A673 (cell line): ENCODE measurements at regions not wholly inside any gene's neighbourhood (a gene's known extent, or its start where the extent isn't known, plus 50 kb on each side); places are given as distances from the start of the nearest gene placed in this dataset.

Experiments used
- BruUV-seq: library from RNA; stranded (reverse); fragments of 400-500 nt; replicated peaks from 2 replicates; lab custom pipeline; 2021; lab: Mats Ljungman, UMichigan
- CTCF ChIA-PET: fragments of 300-600 bp; sonication (Branson Sonifier 250); formaldehyde crosslinking; loops from one replicate; lab custom pipeline; 2022; ENCODE audit warnings: antibody characterized with exemption; lab: Charles Lee
- POLR2A ChIA-PET: fragments of 300-600 bp; sonication (Branson Sonifier 250); formaldehyde crosslinking; loops from one replicate; lab custom pipeline; 2022; ENCODE audit warnings: antibody characterized with exemption; ENCODE audit not compliant: low non-redundant PET; lab: Charles Lee
- DNase-seq: peaks from one replicate; pipeline ENCODE4 v3.0.0-alpha.2; 2015; ENCODE audit warnings: low spot score
- H3K27ac ChIP-seq: fragments of 200-600 bp; sonication (generic); 2 replicates; pipeline ENCODE4 v1.5.1; 2016; ENCODE audit warnings: mixed run types, low read depth, mild to moderate bottlenecking, mixed read lengths, antibody characterized with exemption, low read length; ENCODE audit not compliant: poor library complexity, severe bottlenecking
- H3K27me3 ChIP-seq: fragments of 200-600 bp; sonication (generic); replicated peaks from 2 replicates; pipeline ENCODE4 v1.6.1; 2017; ENCODE audit warnings: mixed run types, low read depth, mild to moderate bottlenecking, mixed read lengths, antibody characterized with exemption, low read length; ENCODE audit not compliant: insufficient read depth, poor library complexity
- H3K36me3 ChIP-seq: fragments of 200-600 bp; sonication (generic); 2 replicates; pipeline ENCODE4 v1.6.1; 2016; ENCODE audit warnings: mixed run types, mild to moderate bottlenecking, mixed read lengths, antibody characterized with exemption, low read length; ENCODE audit not compliant: insufficient read depth, poor library complexity, severe bottlenecking
- H3K4me1 ChIP-seq: fragments of 200-600 bp; sonication (generic); 2 replicates; pipeline ENCODE4 v1.6.1; 2017; ENCODE audit warnings: mixed run types, mild to moderate bottlenecking, mixed read lengths, antibody characterized with exemption, low read length; ENCODE audit not compliant: insufficient read depth, poor library complexity, severe bottlenecking
- H3K4me3 ChIP-seq: fragments of 200-600 bp; sonication (generic); 2 replicates; pipeline ENCODE4 v1.5.1; 2016; ENCODE audit warnings: low read depth, mixed run types, mild to moderate bottlenecking, mixed read lengths, low read length; ENCODE audit not compliant: poor library complexity, severe bottlenecking
- H3K9me3 ChIP-seq: fragments of 200-600 bp; sonication (generic); 2 replicates; pipeline ENCODE4 v1.6.1; 2016; ENCODE audit warnings: mixed run types, low read depth, mild to moderate bottlenecking, mixed read lengths, antibody characterized with exemption, low read length; ENCODE audit not compliant: poor library complexity, severe bottlenecking
- EZH2 ChIP-seq: fragments of 200-600 bp; sonication (generic); IDR thresholded peaks from 2 replicates; pipeline ENCODE4 v1.6.1; 2017; ENCODE audit warnings: borderline replicate concordance, low read depth, mild to moderate bottlenecking, mixed read lengths, antibody characterized with exemption, low read length; ENCODE audit not compliant: poor library complexity, severe bottlenecking
- intact Hi-C: fragments of 100-400 bp; cut with micrococcal nuclease; formaldehyde crosslinking; loops from one replicate; pipeline ENCODE4 v1.10.0; 2022; ENCODE audit not compliant: unreplicated experiment
- TF ChIP-seq, protein P1 (sequence below): fragments of 300-800, 200-600 bp; sonication (generic); conservative IDR thresholded peaks from 2 replicates; pipeline ENCODE4 v1.5.1; 2017; ENCODE audit warnings: low read depth, mild to moderate bottlenecking, antibody characterized with exemption, low read length, moderate library complexity, mixed read lengths

DNA sequence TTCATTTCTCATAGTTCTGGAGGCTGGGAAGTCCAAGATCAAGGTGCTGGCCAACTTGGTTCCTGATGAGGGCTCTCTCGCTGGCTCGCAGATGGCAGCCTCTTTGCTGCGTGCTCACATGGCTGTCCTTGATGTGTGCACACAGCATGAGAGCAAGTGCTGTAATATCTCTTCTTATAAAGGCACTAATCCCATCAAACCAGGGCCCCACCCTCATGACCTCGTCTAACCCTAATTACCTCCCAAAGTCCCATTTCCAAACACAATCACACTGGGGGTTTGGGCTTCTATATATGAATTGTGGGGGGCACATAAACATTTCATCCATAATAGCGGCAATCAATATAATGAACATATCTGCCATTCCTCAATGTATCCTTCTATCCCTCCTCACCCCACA lies 1062.1 kb downstream of the BRD1 start:
- intact Hi-C loops, result no loop called here
- H3K36me3 ChIP-seq, result no peaks in the 10 kb centered on the region
- CTCF ChIA-PET, result no interaction called here

DNA sequence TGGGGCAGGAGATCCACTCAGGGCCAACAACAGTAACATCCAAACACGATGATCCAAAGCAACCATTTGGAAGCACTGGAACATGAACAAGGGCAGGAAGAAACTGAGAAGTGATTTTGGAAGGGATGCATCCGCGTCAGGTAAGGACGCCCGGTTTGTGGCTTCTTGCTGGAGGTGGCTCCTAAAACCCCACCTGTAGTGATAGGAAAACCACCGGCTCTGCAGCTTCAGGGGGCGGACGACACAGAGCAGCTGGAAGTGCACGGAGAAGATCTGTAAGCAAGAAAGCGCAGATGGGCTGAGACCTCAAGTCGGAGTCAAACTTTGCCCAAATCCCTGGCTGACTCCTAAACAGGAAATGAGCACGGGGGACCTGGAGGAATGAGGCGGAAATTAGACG lies 1066.1 kb downstream of the BRD1 start:
- Histone ChIP-seq H3K4me3 (no peak overlapping the region), H3K27ac (no peak overlapping the region), H3K4me1 (no peaks in the 10 kb centered on the region), H3K36me3 (no peaks in the 10 kb centered on the region), H3K9me3 (no peaks in the 10 kb centered on the region), H3K27me3 (no peaks in the 10 kb centered on the region)
- no peak for DNase-seq
- no TSS peak for BruUV-seq
- intact Hi-C loops, result no loop called here
- TF ChIP-seq, protein P1, sequence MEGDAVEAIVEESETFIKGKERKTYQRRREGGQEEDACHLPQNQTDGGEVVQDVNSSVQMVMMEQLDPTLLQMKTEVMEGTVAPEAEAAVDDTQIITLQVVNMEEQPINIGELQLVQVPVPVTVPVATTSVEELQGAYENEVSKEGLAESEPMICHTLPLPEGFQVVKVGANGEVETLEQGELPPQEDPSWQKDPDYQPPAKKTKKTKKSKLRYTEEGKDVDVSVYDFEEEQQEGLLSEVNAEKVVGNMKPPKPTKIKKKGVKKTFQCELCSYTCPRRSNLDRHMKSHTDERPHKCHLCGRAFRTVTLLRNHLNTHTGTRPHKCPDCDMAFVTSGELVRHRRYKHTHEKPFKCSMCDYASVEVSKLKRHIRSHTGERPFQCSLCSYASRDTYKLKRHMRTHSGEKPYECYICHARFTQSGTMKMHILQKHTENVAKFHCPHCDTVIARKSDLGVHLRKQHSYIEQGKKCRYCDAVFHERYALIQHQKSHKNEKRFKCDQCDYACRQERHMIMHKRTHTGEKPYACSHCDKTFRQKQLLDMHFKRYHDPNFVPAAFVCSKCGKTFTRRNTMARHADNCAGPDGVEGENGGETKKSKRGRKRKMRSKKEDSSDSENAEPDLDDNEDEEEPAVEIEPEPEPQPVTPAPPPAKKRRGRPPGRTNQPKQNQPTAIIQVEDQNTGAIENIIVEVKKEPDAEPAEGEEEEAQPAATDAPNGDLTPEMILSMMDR, result no peak
- TF ChIP-seq EZH2, result no peak
- ChIA-PET CTCF (no interaction called here), POLR2A (no interaction called here)

More for the DNA sequence above, 1062.1 kb downstream of the BRD1 start:
- no peak overlapping the region for H3K4me3 ChIP-seq
- POLR2A ChIA-PET, result no interaction called here
- peaks cover 18% of the 10 kb centered on the region for H3K9me3 ChIP-seq
- no TSS peak for BruUV-seq
- TF ChIP-seq EZH2, result no peak
- TF ChIP-seq, protein P1, result no peak
- H3K27ac ChIP-seq, result no peak overlapping the region
- H3K4me1 ChIP-seq, result no peaks in the 10 kb centered on the region
- H3K27me3 ChIP-seq, result no peaks in the 10 kb centered on the region
- no peak for DNase-seq

DNA sequence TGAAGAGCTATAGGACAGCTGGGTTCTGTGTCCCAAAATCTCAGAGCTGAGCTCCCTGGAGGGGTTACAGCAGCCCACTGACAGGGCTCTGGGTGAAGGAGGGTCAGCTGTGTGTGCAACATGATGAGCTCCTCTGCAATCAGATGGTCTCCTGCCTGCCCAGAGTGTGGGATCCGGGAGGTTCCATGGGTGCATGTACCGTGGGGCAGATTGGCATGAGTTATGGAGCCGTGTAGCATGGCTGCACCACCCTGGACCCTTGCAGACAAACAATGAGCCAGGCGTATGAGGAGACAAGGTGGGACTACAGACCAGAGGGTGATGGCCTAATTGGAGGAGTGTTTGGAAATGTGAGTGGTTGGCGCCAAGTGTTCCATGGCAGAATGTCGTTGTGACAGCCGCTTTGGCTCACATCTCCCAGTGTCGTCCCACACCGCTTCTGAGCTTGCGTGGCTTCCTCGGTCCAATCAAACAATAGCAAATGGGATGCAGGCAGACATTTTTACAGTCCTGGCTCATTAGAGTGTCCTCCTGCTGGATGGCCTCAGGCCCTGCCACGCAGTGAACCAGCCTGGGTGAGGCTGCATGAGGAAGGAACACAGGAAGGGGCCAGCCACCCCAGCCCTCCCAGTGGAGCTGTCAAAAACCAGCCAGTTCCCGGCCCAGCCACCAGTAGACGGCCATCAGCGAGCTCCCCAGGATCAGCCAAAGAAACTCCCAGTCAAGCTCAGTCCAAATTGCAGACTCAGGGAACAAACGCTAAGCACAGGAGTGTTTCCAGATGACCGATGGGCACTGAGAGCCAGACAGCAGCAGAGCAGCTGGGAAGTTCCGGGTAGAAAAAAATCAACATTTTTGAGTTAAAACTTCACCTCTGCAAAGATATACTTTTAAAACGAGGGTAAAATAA lies 1066.9 kb downstream of the BRD1 start:
- no peak for DNase-seq
- intact Hi-C loops, result no loop called here
- CTCF ChIA-PET, result no interaction called here
- Histone ChIP-seq H3K36me3 (no peaks in the 10 kb centered on the region), H3K27me3 (no peaks in the 10 kb centered on the region), H3K27ac (no peak overlapping the region), H3K9me3 (no peaks in the 10 kb centered on the region), H3K4me3 (no peak overlapping the region), H3K4me1 (no peaks in the 10 kb centered on the region)
- TF ChIP-seq, protein P1, result no peak
- TF ChIP-seq EZH2, result no peak
- no TSS peak for BruUV-seq
- POLR2A ChIA-PET, result no interaction called here
